Body of pancreas (tissue), 4 donors: ENCODE measurements at regions not wholly inside any gene's neighbourhood (a gene's known extent, or its start where the extent isn't known, plus 50 kb on each side); places are given as distances from the start of the nearest gene placed in this dataset.

ENCODE experiments used
- CTCF ChIP-seq, 7 experiments: fragments of 450-650 bp in 4 of 7; fragments of 200-600 bp in 3 of 7; sonication (generic) in 3 of 7; IDR thresholded peaks; one replicate each; pipeline ENCODE4 v1.5.1; 2016 to 2019; ENCODE audit warnings: antibody characterized with exemption in 7 of 7
- POLR2A ChIP-seq, 3 donors: fragments of 450-650 bp; IDR thresholded peaks; one replicate each; pipeline ENCODE4 v1.6.1; 2016; ENCODE audit warnings: antibody characterized with exemption in 3 of 3, mild to moderate bottlenecking in 2 of 3

DNA sequence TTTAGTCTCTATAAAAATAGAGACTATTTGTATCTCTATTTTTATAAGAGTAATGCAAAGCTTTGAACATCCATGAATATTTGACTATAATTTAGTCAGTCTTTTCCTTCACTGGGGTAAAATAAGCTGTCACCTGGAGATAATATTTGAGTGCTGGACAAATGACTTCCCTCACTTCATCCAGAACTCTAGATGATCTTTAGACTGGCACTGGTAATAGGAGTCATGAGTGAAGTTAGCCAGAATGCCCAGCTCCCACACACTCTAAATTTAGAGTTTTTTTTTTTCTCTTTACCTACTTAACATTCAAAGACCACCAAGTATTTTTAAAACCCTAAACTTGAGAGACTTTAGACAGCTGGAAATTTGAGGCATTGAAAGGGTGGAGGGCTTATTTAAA is 100.7 kb downstream of the LSMEM1 start:
- TF ChIP-seq POLR2A (IDR thresholded peaks at IDR 0.05) = no peak
- no peak for TF ChIP-seq CTCF (IDR thresholded peaks at IDR 0.05)
